Activated naive CD8-positive, alpha-beta T cell (primary cell): ENCODE measurements at regions not wholly inside any gene's neighbourhood (a gene's known extent, or its start where the extent isn't known, plus 50 kb on each side); places are given as distances from the start of the nearest gene placed in this dataset.

Experiments used
- H3K27ac Mint-ChIP-seq: one replicate; pipeline ENCODE4 v1.8.0; 2021; ENCODE audit warnings: mixed read lengths
- H3K27me3 Mint-ChIP-seq: one replicate; pipeline ENCODE4 v1.8.0; 2021; ENCODE audit warnings: mixed read lengths
- H3K36me3 Mint-ChIP-seq: one replicate; pipeline ENCODE4 v1.8.0; 2021; ENCODE audit warnings: mixed read lengths
- H3K4me1 Mint-ChIP-seq: one replicate; pipeline ENCODE4 v1.8.0; 2021; ENCODE audit warnings: low read depth, mixed read lengths
- H3K4me3 Mint-ChIP-seq: one replicate; pipeline ENCODE4 v1.8.0; 2021; ENCODE audit warnings: mild to moderate bottlenecking, mixed read lengths
- H3K9me3 Mint-ChIP-seq: one replicate; pipeline ENCODE4 v1.8.0; 2021; ENCODE audit warnings: low read depth, mixed read lengths

- no peaks in the 10 kb centered on the region for H3K4me1 Mint-ChIP-seq
- H3K9me3 Mint-ChIP-seq, result no peaks in the 10 kb centered on the region
- H3K36me3 Mint-ChIP-seq, result no peaks in the 10 kb centered on the region
- H3K27me3 Mint-ChIP-seq, result no peaks in the 10 kb centered on the region
- no peak overlapping the region for H3K4me3 Mint-ChIP-seq
- no peak overlapping the region for H3K27ac Mint-ChIP-seq
Observed at GRCh38 chr2:34492561-34493455, 893.7 kb upstream of the FAM98A start.

DNA sequence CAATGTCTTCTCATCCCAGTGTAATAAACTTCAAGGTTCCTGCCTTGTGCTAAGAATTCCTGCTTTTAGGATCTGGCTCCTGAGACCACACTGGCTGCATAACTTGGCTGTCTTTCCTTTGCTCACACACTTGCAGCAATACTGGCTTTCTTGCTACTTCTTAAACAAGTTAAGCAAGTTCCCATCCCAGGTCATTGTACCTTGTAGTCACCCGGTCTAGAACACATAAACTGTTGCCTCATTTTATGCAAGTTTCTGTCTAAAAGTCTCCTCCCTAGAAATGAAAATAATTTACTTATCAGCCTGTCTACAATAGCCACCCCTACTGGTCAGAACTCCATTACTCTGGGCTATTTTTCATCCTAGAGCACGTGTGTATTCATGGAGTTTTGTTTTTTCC is 887.9 kb upstream of the FAM98A start:
- H3K27ac Mint-ChIP-seq, result no peak overlapping the region
- no peaks in the 10 kb centered on the region for H3K4me1 Mint-ChIP-seq
- H3K27me3 Mint-ChIP-seq, result no peaks in the 10 kb centered on the region
- H3K36me3 Mint-ChIP-seq, result no peaks in the 10 kb centered on the region
- no peak overlapping the region for H3K4me3 Mint-ChIP-seq
- H3K9me3 Mint-ChIP-seq, result no peaks in the 10 kb centered on the region

DNA sequence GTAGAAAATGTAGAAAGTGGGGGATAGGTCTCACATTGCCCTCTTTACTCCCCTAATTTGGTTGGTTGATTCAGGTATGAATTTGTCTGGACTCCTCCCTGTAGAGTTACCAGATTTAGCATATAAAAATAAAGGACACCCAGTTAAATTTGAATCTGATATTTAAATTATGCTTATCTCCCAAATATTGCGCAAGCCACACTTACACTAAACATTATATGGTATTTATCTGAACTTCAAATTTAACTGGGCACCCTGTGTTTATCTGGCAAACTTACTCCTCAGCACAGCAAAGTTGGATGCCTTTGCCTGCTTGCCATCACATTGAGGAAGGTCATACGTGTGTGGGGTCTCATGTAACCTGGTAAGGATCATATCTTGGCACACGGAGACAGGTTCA is 882.4 kb upstream of the FAM98A start:
- Mint-ChIP-seq H3K36me3 (no peaks in the 10 kb centered on the region), H3K9me3 (no peaks in the 10 kb centered on the region), H3K4me1 (no peaks in the 10 kb centered on the region), H3K27me3 (no peaks in the 10 kb centered on the region), H3K4me3 (no peak overlapping the region), H3K27ac (no peak overlapping the region)

DNA sequence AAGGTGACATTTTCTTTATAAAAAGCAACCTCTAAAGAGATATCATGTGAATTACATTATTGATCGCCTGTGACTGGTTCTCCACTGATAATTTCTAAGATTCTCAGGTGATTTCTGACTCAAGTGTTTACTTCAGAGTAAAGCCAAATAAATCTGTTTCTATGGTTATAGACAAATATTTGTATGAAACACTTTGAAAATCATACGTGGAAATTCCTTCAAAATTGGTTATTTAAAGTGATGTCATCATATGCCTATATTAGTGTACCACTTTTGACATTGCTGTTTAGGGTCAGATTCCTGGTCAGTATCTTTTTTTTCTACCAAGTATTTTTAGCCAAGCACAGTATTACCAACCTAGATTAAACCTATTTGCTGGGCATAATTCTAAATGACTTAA is 881.3 kb upstream of the FAM98A start:
- Mint-ChIP-seq H3K27me3 (no peaks in the 10 kb centered on the region), H3K27ac (no peak overlapping the region), H3K4me3 (no peak overlapping the region), H3K4me1 (no peaks in the 10 kb centered on the region), H3K9me3 (no peaks in the 10 kb centered on the region), H3K36me3 (no peaks in the 10 kb centered on the region)

DNA sequence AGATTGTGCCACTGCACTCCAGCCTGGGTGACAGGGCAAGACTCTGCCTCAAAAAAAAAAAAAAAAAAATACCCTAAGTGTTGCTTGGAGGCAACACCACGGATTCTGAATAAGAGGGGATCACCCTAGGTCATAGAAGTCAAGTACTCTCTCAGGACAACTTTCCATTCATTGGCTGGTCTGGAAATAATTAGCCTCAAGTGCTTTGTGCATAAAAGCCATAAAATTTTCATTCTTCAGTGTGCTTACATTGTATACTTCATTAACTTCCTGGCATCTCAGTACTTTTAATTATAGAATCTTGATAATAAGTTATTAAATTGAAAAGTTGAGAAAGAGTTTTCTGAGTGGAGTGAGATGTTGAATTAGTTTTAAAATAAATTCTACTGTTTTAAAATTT is 876.1 kb upstream of the FAM98A start:
- H3K4me1 Mint-ChIP-seq, result no peaks in the 10 kb centered on the region
- no peak overlapping the region for H3K4me3 Mint-ChIP-seq
- H3K27me3 Mint-ChIP-seq, result no peaks in the 10 kb centered on the region
- H3K9me3 Mint-ChIP-seq, result peaks cover 3% of the 10 kb centered on the region
- no peaks in the 10 kb centered on the region for H3K36me3 Mint-ChIP-seq
- H3K27ac Mint-ChIP-seq, result no peak overlapping the region

- Mint-ChIP-seq H3K4me1 (no peaks in the 10 kb centered on the region), H3K4me3 (no peak overlapping the region), H3K27me3 (no peaks in the 10 kb centered on the region), H3K36me3 (no peaks in the 10 kb centered on the region), H3K9me3 (peaks cover 5% of the 10 kb centered on the region), H3K27ac (no peak overlapping the region)
Observed at GRCh38 chr2:34474646-34475045, 875.5 kb upstream of the FAM98A start.

- Mint-ChIP-seq H3K27ac (no peak overlapping the region), H3K36me3 (no peaks in the 10 kb centered on the region), H3K4me1 (no peaks in the 10 kb centered on the region), H3K9me3 (peaks cover 6% of the 10 kb centered on the region), H3K4me3 (no peak overlapping the region), H3K27me3 (no peaks in the 10 kb centered on the region)
Observed at GRCh38 chr2:34447097-34447496, 848.0 kb upstream of the FAM98A start.

- H3K9me3 Mint-ChIP-seq, result peaks cover 5% of the 10 kb centered on the region
- H3K36me3 Mint-ChIP-seq, result no peaks in the 10 kb centered on the region
- no peak overlapping the region for H3K27ac Mint-ChIP-seq
- H3K27me3 Mint-ChIP-seq, result no peaks in the 10 kb centered on the region
- H3K4me1 Mint-ChIP-seq, result no peaks in the 10 kb centered on the region
- no peak overlapping the region for H3K4me3 Mint-ChIP-seq
Observed at GRCh38 chr2:34423301-34423700, 824.2 kb upstream of the FAM98A start.

GRCh38 chr2:34419856-34420255 is 820.8 kb upstream of the FAM98A start:
- Mint-ChIP-seq H3K27me3 (no peaks in the 10 kb centered on the region), H3K4me1 (no peaks in the 10 kb centered on the region), H3K9me3 (peaks cover 5% of the 10 kb centered on the region), H3K27ac (no peak overlapping the region), H3K36me3 (no peaks in the 10 kb centered on the region), H3K4me3 (no peak overlapping the region)

GRCh38 chr2:34416856-34417255 is 817.8 kb upstream of the FAM98A start:
- Mint-ChIP-seq H3K27ac (no peak overlapping the region), H3K27me3 (no peaks in the 10 kb centered on the region), H3K4me3 (no peak overlapping the region), H3K9me3 (no peaks in the 10 kb centered on the region), H3K4me1 (no peaks in the 10 kb centered on the region), H3K36me3 (no peaks in the 10 kb centered on the region)

GRCh38 chr2:34414856-34415255 is 815.8 kb upstream of the FAM98A start:
- no peaks in the 10 kb centered on the region for H3K4me1 Mint-ChIP-seq
- H3K36me3 Mint-ChIP-seq, result no peaks in the 10 kb centered on the region
- no peaks in the 10 kb centered on the region for H3K9me3 Mint-ChIP-seq
- H3K4me3 Mint-ChIP-seq, result no peak overlapping the region
- no peaks in the 10 kb centered on the region for H3K27me3 Mint-ChIP-seq
- H3K27ac Mint-ChIP-seq, result no peak overlapping the region

DNA sequence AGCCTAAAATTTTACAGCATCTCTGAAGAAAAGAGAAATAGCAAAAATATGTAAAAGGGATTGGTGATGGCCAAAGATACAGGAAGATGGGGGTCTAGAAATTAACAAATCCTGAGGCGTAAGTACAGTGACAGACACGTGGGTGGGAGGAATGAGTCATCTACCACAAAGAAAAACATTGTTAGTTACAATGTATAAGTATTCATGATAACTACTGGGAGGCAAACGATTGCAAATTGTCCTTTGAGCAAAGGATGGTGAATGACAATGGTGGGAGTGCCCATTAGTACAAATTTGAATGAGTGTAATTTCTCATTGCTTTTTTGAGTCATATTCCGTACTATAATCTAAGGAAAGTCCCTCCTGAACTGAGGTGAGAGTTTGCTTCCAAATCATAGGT is 809.0 kb upstream of the FAM98A start:
- no peaks in the 10 kb centered on the region for H3K36me3 Mint-ChIP-seq
- H3K27me3 Mint-ChIP-seq, result no peaks in the 10 kb centered on the region
- H3K4me1 Mint-ChIP-seq, result no peaks in the 10 kb centered on the region

GRCh38 chr2:34403512-34403911 is 804.4 kb upstream of the FAM98A start:
- no peak overlapping the region for H3K4me3 Mint-ChIP-seq
- H3K4me1 Mint-ChIP-seq, result no peaks in the 10 kb centered on the region
- no peak overlapping the region for H3K27ac Mint-ChIP-seq
- no peaks in the 10 kb centered on the region for H3K27me3 Mint-ChIP-seq
- H3K9me3 Mint-ChIP-seq, result no peaks in the 10 kb centered on the region
- no peaks in the 10 kb centered on the region for H3K36me3 Mint-ChIP-seq

More for the DNA sequence above, 809.0 kb upstream of the FAM98A start:
- Mint-ChIP-seq H3K4me3 (no peak overlapping the region), H3K27ac (no peak overlapping the region), H3K9me3 (no peaks in the 10 kb centered on the region)

- H3K4me3 Mint-ChIP-seq, result no peak overlapping the region
- no peaks in the 10 kb centered on the region for H3K4me1 Mint-ChIP-seq
- H3K27ac Mint-ChIP-seq, result no peak overlapping the region
- no peaks in the 10 kb centered on the region for H3K9me3 Mint-ChIP-seq
- no peaks in the 10 kb centered on the region for H3K36me3 Mint-ChIP-seq
- no peaks in the 10 kb centered on the region for H3K27me3 Mint-ChIP-seq
Observed at GRCh38 chr2:34402376-34402775, 803.3 kb upstream of the FAM98A start.

- H3K9me3 Mint-ChIP-seq, result no peaks in the 10 kb centered on the region
Observed at GRCh38 chr2:34401186-34401585, 802.1 kb upstream of the FAM98A start.

DNA sequence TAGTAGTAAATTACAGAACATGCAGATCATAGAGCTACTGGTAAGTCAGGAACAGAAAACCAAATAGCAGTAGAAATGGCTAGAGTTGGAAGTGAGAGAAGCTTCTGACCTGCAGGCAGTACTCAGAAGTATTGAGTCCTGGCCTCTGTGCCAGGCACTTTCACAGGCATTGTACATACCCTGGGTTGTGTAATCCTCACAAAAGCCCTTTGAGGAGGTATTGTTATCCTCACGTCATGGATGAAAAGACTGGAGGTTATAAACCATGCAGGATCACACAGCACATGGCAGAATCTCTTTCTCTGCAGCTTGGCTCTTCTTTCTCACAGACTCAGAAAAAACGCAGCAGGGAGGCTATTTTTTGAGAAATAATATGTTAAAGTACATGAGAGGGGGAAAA is 789.3 kb upstream of the FAM98A start:
- Mint-ChIP-seq H3K9me3 (peaks cover 14% of the 10 kb centered on the region), H3K4me1 (no peaks in the 10 kb centered on the region), H3K27ac (no peak overlapping the region), H3K36me3 (no peaks in the 10 kb centered on the region), H3K27me3 (no peaks in the 10 kb centered on the region), H3K4me3 (no peak overlapping the region)

More at GRCh38 chr2:34401186-34401585, 802.1 kb upstream of the FAM98A start:
- Mint-ChIP-seq H3K27ac (no peak overlapping the region), H3K27me3 (no peaks in the 10 kb centered on the region), H3K4me3 (no peak overlapping the region), H3K36me3 (no peaks in the 10 kb centered on the region), H3K4me1 (no peaks in the 10 kb centered on the region)
